OCI-LY3 (cell line): ENCODE measurements at regions not wholly inside any gene's neighbourhood (a gene's known extent, or its start where the extent isn't known, plus 50 kb on each side); places are given as distances from the start of the nearest gene placed in this dataset.

Experiments
- H2AFZ ChIP-seq: fragments of 200-600, 300-600 bp; shearing (Covaris generic); 2 replicates; pipeline ENCODE4 v1.6.0; 2014; ENCODE audit warnings: antibody characterized with exemption, low read depth, low read length
- H3K27ac ChIP-seq: fragments of 200-600, 300-600 bp; sonication (generic); 2 replicates; pipeline ENCODE4 v1.5.1; 2014; ENCODE audit warnings: mild to moderate bottlenecking, low read length, moderate library complexity, mixed read lengths
- H3K27me3 ChIP-seq: fragments of 200-600, 300-600 bp; sonication (generic); 2 replicates; pipeline ENCODE4 v1.6.1; 2014; ENCODE audit warnings: low read depth, low read length, mixed read lengths
- H3K36me3 ChIP-seq: fragments of 200-600, 300-600 bp; sonication (generic); replicated peaks from 2 replicates; pipeline ENCODE3; 2014; ENCODE audit warnings: low read depth, low read length, mixed read lengths
- H3K4me1 ChIP-seq: fragments of 300-600, 200-600 bp; sonication (generic); 2 replicates; pipeline ENCODE4 v1.6.1; 2014; ENCODE audit warnings: low read length, mixed read lengths
- H3K4me2 ChIP-seq: fragments of 200-600, 300-600 bp; sonication (generic); 2 replicates; pipeline ENCODE4 v1.6.1; 2014; ENCODE audit warnings: low read length, mixed read lengths
- H3K4me3 ChIP-seq: fragments of 300-600, 200-600 bp; sonication (generic); 2 replicates; pipeline ENCODE4 v1.5.1; 2014; ENCODE audit warnings: antibody characterized with exemption, mild to moderate bottlenecking, low read length, moderate library complexity
- H3K79me2 ChIP-seq: fragments of 300-600, 200-600 bp; shearing (Covaris generic); 2 replicates; pipeline ENCODE4 v1.6.1; 2014; ENCODE audit warnings: mild to moderate bottlenecking, low read length, mixed read lengths
- H3K9ac ChIP-seq: fragments of 300-600, 200-600 bp; shearing (Covaris generic); 2 replicates; pipeline ENCODE4 v1.6.0; 2014; ENCODE audit warnings: mild to moderate bottlenecking, low read length, moderate library complexity
- H3K9me3 ChIP-seq: fragments of 200-600, 300-600 bp; shearing (Covaris generic); 2 replicates; pipeline ENCODE4 v1.6.1; 2014; ENCODE audit warnings: low read length, mixed read lengths; ENCODE audit not compliant: insufficient read depth
- H4K20me1 ChIP-seq: fragments of 200-600, 300-600 bp; sonication (generic); 2 replicates; pipeline ENCODE4 v1.6.1; 2016; ENCODE audit warnings: low read length, mixed read lengths; ENCODE audit not compliant: insufficient read depth
- EZH2phosphoT487 ChIP-seq: fragments of 200-600 bp; shearing (Covaris generic); IDR thresholded peaks from 2 replicates; pipeline ENCODE4 v1.6.1; 2018; ENCODE audit warnings: antibody characterized with exemption, mixed run types, low read depth
- TF ChIP-seq, protein P1 (sequence below): fragments of 200-600, 300-600 bp; sonication (generic); IDR thresholded peaks from 2 replicates; pipeline ENCODE4 v1.5.1; 2014; ENCODE audit warnings: antibody characterized with exemption, low read length, low read depth

DNA sequence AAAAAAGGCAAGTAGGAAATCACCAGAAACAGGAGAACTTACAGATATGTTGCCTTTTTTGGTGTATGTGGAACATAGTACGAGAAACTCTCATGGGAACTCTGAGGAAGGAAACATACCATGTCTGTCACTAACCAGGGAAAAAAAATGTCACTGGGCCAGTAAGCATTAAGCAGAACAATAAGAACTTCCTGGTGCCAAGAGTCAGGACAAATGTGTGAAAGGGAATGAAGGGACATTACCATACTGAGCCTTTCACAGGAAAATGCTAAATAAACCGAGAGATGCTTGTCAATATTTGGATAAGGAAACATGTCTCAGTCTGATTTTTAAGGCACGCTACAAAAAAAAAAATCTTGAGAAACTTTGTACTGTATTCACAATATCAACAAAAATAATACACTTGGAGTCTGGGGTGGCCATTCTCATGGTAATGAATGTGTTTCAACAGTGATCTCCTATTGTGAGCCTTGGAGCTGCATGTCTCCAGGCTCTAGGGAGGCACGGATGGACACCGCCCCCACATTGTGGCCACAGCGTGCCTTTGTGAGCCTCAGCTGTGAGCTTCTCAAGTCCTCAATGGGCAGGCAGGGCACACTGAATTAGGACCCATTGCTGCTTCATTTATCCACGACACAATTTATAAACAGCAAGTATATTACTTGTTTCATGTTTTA, 113.0 kb upstream of the ARGLU1 start:
- H3K4me3 ChIP-seq, result no peak overlapping the region
- H3K9ac ChIP-seq, result no peak overlapping the region
- no peak overlapping the region for H3K27ac ChIP-seq

GRCh38 chr13:106678646-106679418, 110.9 kb upstream of the ARGLU1 start:
- no peak overlapping the region for H3K4me2 ChIP-seq
- no peak overlapping the region for H2AFZ ChIP-seq
- no peak overlapping the region for H3K9ac ChIP-seq
- TF ChIP-seq, protein P1, sequence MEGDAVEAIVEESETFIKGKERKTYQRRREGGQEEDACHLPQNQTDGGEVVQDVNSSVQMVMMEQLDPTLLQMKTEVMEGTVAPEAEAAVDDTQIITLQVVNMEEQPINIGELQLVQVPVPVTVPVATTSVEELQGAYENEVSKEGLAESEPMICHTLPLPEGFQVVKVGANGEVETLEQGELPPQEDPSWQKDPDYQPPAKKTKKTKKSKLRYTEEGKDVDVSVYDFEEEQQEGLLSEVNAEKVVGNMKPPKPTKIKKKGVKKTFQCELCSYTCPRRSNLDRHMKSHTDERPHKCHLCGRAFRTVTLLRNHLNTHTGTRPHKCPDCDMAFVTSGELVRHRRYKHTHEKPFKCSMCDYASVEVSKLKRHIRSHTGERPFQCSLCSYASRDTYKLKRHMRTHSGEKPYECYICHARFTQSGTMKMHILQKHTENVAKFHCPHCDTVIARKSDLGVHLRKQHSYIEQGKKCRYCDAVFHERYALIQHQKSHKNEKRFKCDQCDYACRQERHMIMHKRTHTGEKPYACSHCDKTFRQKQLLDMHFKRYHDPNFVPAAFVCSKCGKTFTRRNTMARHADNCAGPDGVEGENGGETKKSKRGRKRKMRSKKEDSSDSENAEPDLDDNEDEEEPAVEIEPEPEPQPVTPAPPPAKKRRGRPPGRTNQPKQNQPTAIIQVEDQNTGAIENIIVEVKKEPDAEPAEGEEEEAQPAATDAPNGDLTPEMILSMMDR, result no peak
- TF ChIP-seq EZH2phosphoT487, result no peak
- H3K27ac ChIP-seq, result no peak overlapping the region
- H3K9me3 ChIP-seq, result no peaks in the 10 kb centered on the region
- H3K4me1 ChIP-seq, result no peaks in the 10 kb centered on the region
- H3K36me3 ChIP-seq, result no peaks in the 10 kb centered on the region
- H3K27me3 ChIP-seq, result no peaks in the 10 kb centered on the region
- H3K4me3 ChIP-seq, result no peak overlapping the region
- H3K79me2 ChIP-seq, result no peaks in the 10 kb centered on the region
- H4K20me1 ChIP-seq, result no peaks in the 10 kb centered on the region

More for the DNA sequence above, 113.0 kb upstream of the ARGLU1 start:
- Histone ChIP-seq H3K27me3 (no peaks in the 10 kb centered on the region; the same call in 1 of the 2 replicates), H3K36me3 (no peaks in the 10 kb centered on the region), H3K4me2 (no peak overlapping the region), H3K79me2 (no peaks in the 10 kb centered on the region), H4K20me1 (no peaks in the 10 kb centered on the region), H2AFZ (no peak overlapping the region), H3K9me3 (no peaks in the 10 kb centered on the region), H3K4me1 (peaks cover 3% of the 10 kb centered on the region; the same call in 1 of the 2 replicates)
- no peak for TF ChIP-seq EZH2phosphoT487
- TF ChIP-seq, protein P1, result no peak

- H3K27ac ChIP-seq, result no peak overlapping the region
- no peaks in the 10 kb centered on the region for H3K36me3 ChIP-seq
- H3K4me1 ChIP-seq, result no peaks in the 10 kb centered on the region
- H2AFZ ChIP-seq, result no peak overlapping the region
- H3K27me3 ChIP-seq, result no peaks in the 10 kb centered on the region
- no peak overlapping the region for H3K4me2 ChIP-seq
- no peak overlapping the region for H3K9ac ChIP-seq
- H4K20me1 ChIP-seq, result no peaks in the 10 kb centered on the region
- H3K79me2 ChIP-seq, result no peaks in the 10 kb centered on the region
- TF ChIP-seq EZH2phosphoT487, result no peak
- H3K9me3 ChIP-seq, result no peaks in the 10 kb centered on the region
- H3K4me3 ChIP-seq, result no peak overlapping the region
Observed at GRCh38 chr13:106675311-106675710, 107.4 kb upstream of the ARGLU1 start.

DNA sequence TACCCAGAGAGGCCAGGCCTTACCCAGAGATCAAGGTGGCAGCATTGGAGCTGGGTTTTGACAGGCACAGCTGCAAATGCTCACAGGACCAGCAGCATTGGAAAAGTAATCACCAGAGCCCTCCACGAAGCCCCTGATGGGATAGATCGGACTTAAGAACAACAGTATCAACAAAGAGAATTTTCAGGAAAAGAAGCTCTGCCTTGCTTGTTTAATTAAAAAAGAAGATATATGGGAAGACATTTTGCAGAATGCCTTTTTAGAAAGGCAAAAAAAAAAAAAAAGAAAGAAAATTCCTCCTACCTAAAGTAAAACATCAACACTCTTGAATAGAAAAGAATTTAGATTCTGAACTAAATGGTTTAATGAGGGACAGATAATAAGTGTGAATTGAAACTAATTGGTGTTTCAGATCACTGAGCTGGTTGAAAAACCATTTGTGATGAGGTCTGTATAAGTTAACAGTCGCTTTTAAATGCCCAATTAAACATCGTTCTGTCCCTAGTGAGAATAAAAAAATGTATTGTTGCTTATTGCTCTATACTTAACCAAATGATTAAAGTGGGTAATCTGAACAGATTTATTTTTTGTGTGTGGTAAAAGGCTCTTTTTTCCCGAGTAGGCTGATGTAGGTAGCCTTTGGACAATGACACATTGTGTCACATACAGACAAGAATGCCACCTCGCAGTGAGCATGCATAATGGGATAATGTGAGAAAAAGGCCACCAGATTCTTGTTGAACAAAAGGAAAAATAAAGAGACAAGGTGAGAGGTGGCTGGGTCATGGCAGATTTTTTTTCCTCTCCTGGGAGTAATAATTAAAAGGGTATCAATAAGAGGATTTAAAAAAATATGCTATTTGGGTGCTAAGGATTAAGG, 93.0 kb upstream of the ARGLU1 start:
- H3K36me3 ChIP-seq, result no peaks in the 10 kb centered on the region
- no peak overlapping the region for H3K4me3 ChIP-seq
- H3K79me2 ChIP-seq, result no peaks in the 10 kb centered on the region
- H4K20me1 ChIP-seq, result no peaks in the 10 kb centered on the region
- no peak overlapping the region for H3K4me2 ChIP-seq
- H3K9me3 ChIP-seq, result peaks cover 3% of the 10 kb centered on the region; the same call in 1 of the 2 replicates
- H3K4me1 ChIP-seq, result no peaks in the 10 kb centered on the region
- H3K27me3 ChIP-seq, result no peaks in the 10 kb centered on the region
- H3K9ac ChIP-seq, result no peak overlapping the region
- no peak overlapping the region for H2AFZ ChIP-seq
- TF ChIP-seq, protein P1, result no peak
- TF ChIP-seq EZH2phosphoT487, result no peak
- H3K27ac ChIP-seq, result no peak overlapping the region
